ENCODE measurements at regions not wholly inside any gene's neighbourhood (a gene's known extent, or its start where the extent isn't known, plus 50 kb on each side); places are given as distances from the start of the nearest gene placed in this dataset.

GRCh38 chr4:4627906-4628305, 86.1 kb upstream of the STX18 start:
- TF ChIP-seq, protein P1, sequence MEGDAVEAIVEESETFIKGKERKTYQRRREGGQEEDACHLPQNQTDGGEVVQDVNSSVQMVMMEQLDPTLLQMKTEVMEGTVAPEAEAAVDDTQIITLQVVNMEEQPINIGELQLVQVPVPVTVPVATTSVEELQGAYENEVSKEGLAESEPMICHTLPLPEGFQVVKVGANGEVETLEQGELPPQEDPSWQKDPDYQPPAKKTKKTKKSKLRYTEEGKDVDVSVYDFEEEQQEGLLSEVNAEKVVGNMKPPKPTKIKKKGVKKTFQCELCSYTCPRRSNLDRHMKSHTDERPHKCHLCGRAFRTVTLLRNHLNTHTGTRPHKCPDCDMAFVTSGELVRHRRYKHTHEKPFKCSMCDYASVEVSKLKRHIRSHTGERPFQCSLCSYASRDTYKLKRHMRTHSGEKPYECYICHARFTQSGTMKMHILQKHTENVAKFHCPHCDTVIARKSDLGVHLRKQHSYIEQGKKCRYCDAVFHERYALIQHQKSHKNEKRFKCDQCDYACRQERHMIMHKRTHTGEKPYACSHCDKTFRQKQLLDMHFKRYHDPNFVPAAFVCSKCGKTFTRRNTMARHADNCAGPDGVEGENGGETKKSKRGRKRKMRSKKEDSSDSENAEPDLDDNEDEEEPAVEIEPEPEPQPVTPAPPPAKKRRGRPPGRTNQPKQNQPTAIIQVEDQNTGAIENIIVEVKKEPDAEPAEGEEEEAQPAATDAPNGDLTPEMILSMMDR (IDR thresholded peaks at IDR 0.05) = no peak
- no peak for TF ChIP-seq POLR2A (IDR thresholded peaks at IDR 0.05)
- TF ChIP-seq POLR2AphosphoS5 (IDR thresholded peaks at IDR 0.05) = no peak
